ENCODE measurements at regions not wholly inside any gene's neighbourhood (a gene's known extent, or its start where the extent isn't known, plus 50 kb on each side); places are given as distances from the start of the nearest gene placed in this dataset.

DNA sequence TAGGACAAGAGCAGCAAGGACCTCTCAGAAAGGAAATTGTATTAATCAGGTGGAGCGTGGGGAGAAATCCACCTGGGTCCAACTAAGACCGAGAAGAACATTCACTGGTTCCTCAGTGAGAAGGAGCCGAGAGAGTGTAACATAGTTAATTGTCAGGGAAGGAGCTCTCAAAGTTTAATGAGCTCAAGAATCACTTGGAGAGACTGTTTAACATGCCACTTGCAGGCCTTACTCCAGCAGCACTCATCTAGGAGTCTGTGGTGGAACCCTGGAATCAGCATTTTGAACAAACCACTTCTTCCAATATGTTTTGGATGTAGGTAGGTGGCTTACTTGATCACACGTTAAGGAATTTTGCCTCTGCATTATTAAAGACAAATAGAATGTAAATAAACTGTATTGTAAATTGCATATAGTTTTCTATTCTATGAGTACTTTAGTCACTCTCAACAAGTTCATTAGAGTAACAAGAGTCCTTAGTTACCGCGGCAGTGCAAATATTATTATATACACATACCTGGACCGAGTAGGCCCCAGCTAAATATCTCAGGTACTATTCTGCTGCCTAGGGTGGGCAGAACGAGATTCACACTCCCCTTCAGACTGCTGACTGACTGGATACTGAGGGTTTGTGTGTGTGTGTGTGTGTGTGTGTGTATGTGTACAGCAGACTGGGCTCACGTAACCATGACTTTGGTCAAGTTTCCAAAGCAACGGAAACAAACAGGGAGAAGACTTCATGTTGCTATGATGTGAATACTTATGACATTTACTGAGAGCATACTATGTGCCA is 203.2 kb upstream of the USP24 start:
- Mint-ChIP-seq H3K9me3 (no peaks in the 10 kb centered on the region), H3K4me1 (ENCODE audit: low read depth) (no peaks in the 10 kb centered on the region), H3K4me3 (no peak overlapping the region), H3K27me3 (ENCODE audit: low read depth) (peaks cover 20% of the 10 kb centered on the region), H3K36me3 (ENCODE audit: insufficient read depth) (no peaks in the 10 kb centered on the region)
- no peak for DNase-seq
- no peak for ATAC-seq

DNA sequence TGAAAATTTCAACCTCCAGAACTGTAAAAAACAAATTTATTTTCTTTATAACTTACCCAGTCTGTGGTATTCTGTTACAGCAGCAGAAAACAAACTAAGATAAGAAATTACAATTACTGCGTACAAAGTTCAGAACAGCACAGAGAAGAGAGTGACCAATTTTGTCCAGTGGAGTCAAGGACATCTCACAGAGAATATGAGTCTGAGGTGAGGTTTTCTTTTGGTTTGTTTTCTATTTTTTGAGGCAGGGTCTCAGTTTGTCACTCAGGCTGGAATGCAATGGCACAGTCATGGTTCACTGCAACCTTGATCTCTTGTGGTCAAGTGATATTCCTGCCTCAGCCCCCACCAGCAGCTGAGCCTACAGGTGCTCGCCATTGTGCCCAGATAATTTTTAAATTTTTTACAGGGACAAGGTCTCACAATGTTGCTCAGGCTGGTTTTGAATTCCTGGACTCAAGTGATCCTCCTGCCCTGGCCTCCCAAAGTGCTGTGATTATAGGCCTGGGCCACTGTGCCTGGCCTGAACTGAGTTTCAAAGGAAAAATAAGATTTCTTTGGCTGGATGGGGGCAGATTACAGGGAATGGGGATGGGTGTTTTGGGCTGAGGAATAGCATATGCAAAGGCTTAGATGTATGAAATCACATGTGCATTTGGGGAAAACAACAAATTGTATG is 201.1 kb upstream of the USP24 start:
- Mint-ChIP-seq H3K9me3 (peaks cover 6% of the 10 kb centered on the region), H3K27me3 (ENCODE audit: low read depth) (peaks cover 20% of the 10 kb centered on the region), H3K4me1 (ENCODE audit: low read depth) (no peaks in the 10 kb centered on the region), H3K4me3 (no peak overlapping the region), H3K36me3 (ENCODE audit: insufficient read depth) (no peaks in the 10 kb centered on the region)
- DNase-seq: no peak
- no peak for ATAC-seq

DNA sequence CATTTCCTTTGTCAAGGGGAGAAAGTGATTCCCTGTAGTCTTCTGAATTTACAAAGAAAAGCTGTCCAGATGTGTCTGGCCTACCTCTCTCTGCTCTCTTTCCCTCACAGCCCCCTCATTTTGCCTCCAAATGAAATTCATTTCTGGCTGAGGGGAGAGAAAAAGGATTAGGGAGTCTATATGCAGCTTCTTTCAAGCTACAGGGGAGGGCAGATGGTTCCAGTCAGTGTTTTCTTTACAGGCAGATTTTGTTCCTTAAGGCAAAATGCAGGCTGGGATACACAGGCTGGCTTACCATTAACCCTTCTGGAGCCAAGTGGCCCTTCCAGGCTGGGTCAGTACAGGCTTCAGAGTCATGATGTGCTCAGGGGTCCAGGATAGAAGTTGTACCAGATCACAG is 198.1 kb upstream of the USP24 start:
- peaks cover 20% of the 10 kb centered on the region for H3K27me3 Mint-ChIP-seq (ENCODE audit: low read depth)
- H3K36me3 Mint-ChIP-seq (ENCODE audit: insufficient read depth): no peaks in the 10 kb centered on the region
- no peak overlapping the region for H3K4me3 Mint-ChIP-seq
- DNase-seq: no peak
- peaks cover 9% of the 10 kb centered on the region for H3K9me3 Mint-ChIP-seq
- H3K4me1 Mint-ChIP-seq (ENCODE audit: low read depth): no peaks in the 10 kb centered on the region
- no peak for ATAC-seq

DNA sequence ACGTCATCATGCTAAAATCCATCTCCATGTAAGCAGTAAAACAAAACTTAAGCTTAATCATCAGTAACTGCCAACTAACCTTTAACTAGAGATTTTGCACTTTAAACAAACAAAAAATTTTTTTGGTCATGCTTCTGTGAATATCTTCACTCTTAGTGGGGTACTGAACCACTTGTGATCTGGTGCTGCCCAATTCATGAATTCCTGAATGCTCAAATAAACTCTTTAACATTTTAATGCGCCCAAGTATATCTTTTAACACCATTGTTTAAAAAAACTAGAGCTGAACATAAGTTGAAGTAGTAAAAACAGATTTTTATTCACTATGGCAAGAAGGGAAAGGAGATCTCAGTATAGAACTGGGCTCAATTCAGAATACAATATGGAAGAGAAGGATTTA is 196.9 kb upstream of the USP24 start:
- no peak for DNase-seq
- Mint-ChIP-seq H3K27me3 (ENCODE audit: low read depth) (peaks cover 12% of the 10 kb centered on the region), H3K4me3 (no peak overlapping the region), H3K36me3 (ENCODE audit: insufficient read depth) (no peaks in the 10 kb centered on the region), H3K9me3 (peaks cover 9% of the 10 kb centered on the region), H3K4me1 (ENCODE audit: low read depth) (no peaks in the 10 kb centered on the region)
- no peak for ATAC-seq

DNA sequence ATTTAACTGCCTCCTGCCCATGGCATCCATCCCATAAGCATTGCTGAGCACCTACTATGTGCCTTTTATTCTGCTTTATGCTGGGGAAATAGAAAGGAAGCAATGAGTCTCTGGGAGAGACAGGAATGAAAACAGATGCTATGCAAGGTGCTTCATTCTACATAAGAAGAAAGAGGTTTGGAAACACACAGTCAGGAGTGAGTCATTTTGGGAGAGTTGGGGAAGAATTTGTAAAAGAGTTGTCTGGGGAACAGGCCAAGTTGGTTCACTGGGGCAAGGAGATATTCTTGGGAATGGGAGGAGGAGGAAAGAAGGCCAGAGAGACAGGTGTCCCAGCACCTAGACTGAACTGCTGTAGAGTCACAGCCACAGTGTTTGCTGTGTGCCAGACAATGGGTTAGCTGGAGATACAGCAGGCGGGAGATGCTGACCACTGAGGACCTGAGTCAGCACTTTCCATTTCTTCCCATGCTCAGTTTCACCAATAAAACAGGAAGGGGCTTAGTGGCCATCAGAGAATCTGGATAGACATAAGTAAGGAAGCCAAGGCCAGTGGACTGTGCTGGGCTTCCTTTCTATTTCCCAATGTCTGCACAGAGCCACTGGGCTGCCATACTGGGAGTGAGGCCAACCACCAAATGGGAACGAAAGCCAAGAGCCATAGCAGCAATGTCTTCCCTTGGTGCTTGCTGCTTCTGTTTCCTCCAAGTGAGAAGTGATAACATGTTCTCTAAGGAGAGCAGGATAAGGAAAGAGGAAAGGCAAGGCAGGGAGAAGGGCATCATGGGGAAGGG is 187.7 kb upstream of the USP24 start:
- no peaks in the 10 kb centered on the region for H3K9me3 Mint-ChIP-seq
- no peak for DNase-seq
- no peak overlapping the region for H3K4me3 Mint-ChIP-seq
- no peak for ATAC-seq
- peaks cover 34% of the 10 kb centered on the region for H3K27me3 Mint-ChIP-seq (ENCODE audit: low read depth)
- no peaks in the 10 kb centered on the region for H3K36me3 Mint-ChIP-seq (ENCODE audit: insufficient read depth)
- H3K4me1 Mint-ChIP-seq (ENCODE audit: low read depth): no peaks in the 10 kb centered on the region

DNA sequence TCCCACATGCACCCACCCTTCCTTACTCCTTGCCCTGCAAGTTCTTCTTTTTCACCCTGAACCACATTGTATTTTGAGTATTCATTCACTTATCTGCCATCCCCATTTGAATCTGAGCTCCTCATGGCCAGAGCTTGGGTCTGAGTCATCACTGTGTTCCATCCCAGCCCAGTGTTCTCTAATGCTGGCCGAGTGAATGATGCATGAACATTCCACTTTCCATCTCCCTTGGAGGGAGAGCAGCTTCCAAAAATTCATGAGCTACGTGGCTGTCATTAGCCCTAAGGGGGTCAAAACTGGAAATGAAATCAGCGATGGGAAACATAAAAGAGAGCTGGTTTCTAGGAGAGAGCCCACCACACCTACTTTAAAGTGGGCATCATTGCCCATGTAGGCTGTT is 187.0 kb upstream of the USP24 start:
- H3K9me3 Mint-ChIP-seq: no peaks in the 10 kb centered on the region
- ATAC-seq: no peak
- H3K27me3 Mint-ChIP-seq (ENCODE audit: low read depth): peaks cover 39% of the 10 kb centered on the region
- no peaks in the 10 kb centered on the region for H3K36me3 Mint-ChIP-seq (ENCODE audit: insufficient read depth)
- no peaks in the 10 kb centered on the region for H3K4me1 Mint-ChIP-seq (ENCODE audit: low read depth)
- H3K4me3 Mint-ChIP-seq: no peak overlapping the region
- DNase-seq: no peak

DNA sequence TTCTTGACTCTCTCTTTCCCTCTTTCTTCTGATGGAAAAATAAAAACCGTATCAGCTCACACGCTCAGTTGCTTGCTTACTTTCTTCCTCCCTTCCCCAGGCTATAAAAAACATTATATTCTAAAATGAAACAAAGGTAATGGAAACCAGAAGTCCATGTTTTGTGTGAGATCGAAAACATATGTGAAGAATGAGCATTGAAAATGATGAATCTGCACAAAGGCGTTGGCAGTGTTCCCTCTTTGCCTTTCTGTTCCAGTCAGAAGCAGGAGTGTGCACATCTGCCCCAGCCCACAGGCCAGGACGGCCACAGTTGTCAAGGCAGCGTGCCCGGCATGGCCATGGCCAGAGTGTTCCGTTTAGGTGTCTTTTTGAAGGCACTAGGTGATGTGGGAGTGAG is 185.3 kb upstream of the USP24 start:
- no peak for ATAC-seq

DNA sequence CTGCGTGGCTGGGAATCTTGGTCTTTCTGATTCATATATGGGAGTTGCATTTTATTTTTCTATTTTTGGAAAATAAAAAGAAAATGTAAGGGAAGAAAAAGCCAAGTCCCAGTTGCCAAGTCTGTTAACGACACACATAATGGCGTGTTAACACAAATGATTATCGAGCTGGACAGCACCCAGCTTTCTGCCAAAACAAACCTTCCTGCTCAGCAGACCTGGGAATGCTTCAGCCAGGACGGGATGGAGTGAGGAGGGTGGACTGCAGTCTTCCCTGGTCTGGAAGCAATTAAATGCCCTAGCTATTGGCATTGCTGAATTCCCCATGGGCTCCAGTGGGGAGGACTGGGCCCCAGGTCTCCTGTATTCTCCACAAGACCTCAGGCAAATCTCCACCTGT is 184.2 kb upstream of the USP24 start:
- no peak overlapping the region for H3K4me3 Mint-ChIP-seq
- ATAC-seq: no peak
- DNase-seq: no peak
- H3K36me3 Mint-ChIP-seq (ENCODE audit: insufficient read depth): no peaks in the 10 kb centered on the region
- peaks cover 34% of the 10 kb centered on the region for H3K27me3 Mint-ChIP-seq (ENCODE audit: low read depth)
- H3K4me1 Mint-ChIP-seq (ENCODE audit: low read depth): no peaks in the 10 kb centered on the region
- H3K9me3 Mint-ChIP-seq: peaks cover 3% of the 10 kb centered on the region

More for the DNA sequence above, 185.3 kb upstream of the USP24 start:
- Mint-ChIP-seq H3K36me3 (ENCODE audit: insufficient read depth) (no peaks in the 10 kb centered on the region), H3K4me3 (no peak overlapping the region), H3K4me1 (ENCODE audit: low read depth) (no peaks in the 10 kb centered on the region), H3K9me3 (no peaks in the 10 kb centered on the region), H3K27me3 (ENCODE audit: low read depth) (peaks cover 35% of the 10 kb centered on the region)
- no peak for DNase-seq

DNA sequence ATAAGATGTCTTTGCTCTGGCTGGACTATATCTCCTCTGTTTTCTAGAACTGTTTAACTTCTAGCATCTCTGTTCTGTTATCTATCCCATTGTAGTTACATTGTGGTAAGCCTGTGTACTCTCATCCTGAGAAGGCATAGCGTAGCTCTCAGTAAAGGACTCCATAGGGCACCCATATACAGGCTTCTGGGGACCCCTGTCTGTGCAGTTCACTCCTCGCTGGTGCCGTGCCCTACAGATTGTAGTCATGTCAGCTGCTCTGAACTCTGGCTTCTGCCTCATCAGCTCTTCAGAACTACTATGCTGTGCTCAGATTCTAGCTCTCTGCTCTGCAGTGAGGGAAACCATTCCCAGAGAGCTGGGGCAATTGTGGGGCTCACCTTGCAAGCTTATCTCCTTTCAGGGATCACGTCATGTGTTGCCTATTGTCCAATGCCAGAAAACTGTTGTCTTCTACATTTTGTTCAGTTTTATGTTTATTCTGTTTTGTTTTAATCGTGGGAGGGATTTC is 181.3 kb upstream of the USP24 start:
- Mint-ChIP-seq H3K27me3 (ENCODE audit: low read depth) (peaks cover 24% of the 10 kb centered on the region), H3K36me3 (ENCODE audit: insufficient read depth) (no peaks in the 10 kb centered on the region), H3K4me1 (ENCODE audit: low read depth) (no peaks in the 10 kb centered on the region), H3K9me3 (peaks cover 3% of the 10 kb centered on the region), H3K4me3 (no peak overlapping the region)
- no peak for ATAC-seq
- DNase-seq: no peak

DNA sequence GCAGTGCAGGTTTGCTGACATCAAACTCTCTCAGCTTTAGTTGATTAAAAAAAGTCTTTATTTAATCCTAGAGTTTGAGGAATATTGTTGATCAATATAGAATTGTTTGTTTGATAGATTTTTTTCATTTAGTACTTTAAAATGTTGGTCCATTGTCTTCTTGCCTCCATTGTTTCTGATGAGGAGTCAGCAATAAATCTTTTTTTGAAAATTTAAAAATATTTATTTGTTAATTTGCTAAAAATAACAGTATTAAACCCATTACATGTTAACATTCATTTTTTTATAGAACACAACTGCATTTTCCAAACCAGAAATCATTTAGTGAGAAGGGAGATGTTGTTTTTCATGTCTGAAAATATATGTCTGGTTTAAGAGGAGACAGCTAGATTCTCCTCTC is 173.8 kb upstream of the USP24 start:
- no peak for DNase-seq
- H3K27me3 Mint-ChIP-seq (ENCODE audit: low read depth): peaks cover 3% of the 10 kb centered on the region
- H3K36me3 Mint-ChIP-seq (ENCODE audit: insufficient read depth): no peaks in the 10 kb centered on the region
- H3K4me3 Mint-ChIP-seq: no peak overlapping the region
- peaks cover 3% of the 10 kb centered on the region for H3K9me3 Mint-ChIP-seq
- no peak for ATAC-seq
- no peaks in the 10 kb centered on the region for H3K4me1 Mint-ChIP-seq (ENCODE audit: low read depth)

DNA sequence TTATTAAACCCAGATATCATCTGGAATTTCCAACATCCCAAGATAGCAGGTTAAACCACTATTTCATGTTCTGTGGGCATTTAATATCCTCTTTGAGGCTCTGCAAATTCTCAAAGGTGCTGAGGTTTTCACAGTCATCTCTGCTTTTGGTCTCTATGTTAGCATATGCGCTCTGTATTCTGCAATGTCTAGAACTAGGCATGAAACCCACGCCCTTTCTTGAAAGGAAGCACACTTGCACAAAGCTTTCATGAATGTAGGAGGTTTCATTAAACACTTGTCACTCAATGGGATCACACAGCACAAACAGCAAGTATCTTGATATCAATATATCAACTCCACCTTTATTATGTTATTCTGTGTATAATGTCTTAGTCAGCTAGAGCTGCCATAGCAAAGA is 172.0 kb upstream of the USP24 start:
- no peak overlapping the region for H3K4me3 Mint-ChIP-seq
- H3K9me3 Mint-ChIP-seq: peaks cover 3% of the 10 kb centered on the region
- no peak for ATAC-seq
- H3K27me3 Mint-ChIP-seq (ENCODE audit: low read depth): peaks cover 2% of the 10 kb centered on the region
- H3K36me3 Mint-ChIP-seq (ENCODE audit: insufficient read depth): no peaks in the 10 kb centered on the region
- no peak for DNase-seq
- H3K4me1 Mint-ChIP-seq (ENCODE audit: low read depth): no peaks in the 10 kb centered on the region

DNA sequence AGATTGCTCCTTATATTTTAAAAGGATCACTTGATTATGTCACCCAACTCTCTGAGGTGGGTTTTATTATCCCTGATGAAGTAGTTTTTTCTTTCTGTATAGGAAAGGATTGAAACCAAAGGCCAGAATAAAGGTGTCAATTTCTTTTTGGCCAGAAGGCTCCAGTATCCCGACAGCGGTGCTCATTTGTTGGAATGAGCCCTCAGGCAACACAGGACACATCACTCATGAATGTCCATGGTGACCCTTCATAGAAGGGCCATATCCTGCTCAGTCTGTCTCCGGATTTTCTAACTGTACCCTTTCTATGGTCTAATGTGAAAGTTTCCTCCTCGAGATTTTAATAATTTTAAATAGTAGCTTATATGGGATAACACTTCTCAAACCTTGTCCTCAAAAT is 171.3 kb upstream of the USP24 start:
- Mint-ChIP-seq H3K27me3 (ENCODE audit: low read depth) (peaks cover 2% of the 10 kb centered on the region), H3K36me3 (ENCODE audit: insufficient read depth) (no peaks in the 10 kb centered on the region), H3K4me1 (ENCODE audit: low read depth) (no peaks in the 10 kb centered on the region)

DNA sequence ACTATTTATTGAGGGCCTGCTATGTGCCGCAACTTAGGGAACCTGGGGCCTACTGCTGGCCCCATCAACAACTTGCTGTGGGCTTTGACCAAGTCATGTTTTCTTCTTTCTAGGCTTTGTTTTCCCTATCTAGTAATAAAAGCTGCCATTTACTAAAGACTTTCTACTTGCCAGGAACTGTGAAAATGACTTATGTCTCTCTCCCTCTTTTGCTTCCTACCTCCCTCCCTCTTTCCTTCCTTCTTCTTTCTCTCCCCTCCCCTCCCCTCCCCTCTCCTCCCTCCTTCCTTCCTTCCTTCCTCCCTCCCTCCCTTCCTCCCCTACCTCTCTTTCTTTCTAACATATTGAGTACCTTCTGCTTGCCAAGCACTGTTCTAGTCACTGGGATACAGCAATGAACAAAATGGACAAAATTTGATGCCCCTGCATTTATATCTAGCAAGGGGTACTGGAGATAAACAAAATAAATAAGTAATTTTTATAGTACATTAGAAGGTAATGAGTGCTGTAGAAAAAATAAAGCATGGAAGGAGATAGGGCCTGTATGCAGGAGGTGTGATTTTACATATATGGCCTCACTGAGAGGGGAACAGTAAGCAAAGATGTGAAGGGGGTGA is 170.3 kb upstream of the USP24 start:
- Mint-ChIP-seq H3K4me1 (ENCODE audit: low read depth) (no peaks in the 10 kb centered on the region), H3K9me3 (peaks cover 3% of the 10 kb centered on the region), H3K36me3 (ENCODE audit: insufficient read depth) (no peaks in the 10 kb centered on the region), H3K27me3 (ENCODE audit: low read depth) (peaks cover 2% of the 10 kb centered on the region), H3K4me3 (no peak overlapping the region)
- ATAC-seq (no peak), DNase-seq (no peak)

More for the DNA sequence above, 171.3 kb upstream of the USP24 start:
- DNase-seq (no peak), ATAC-seq (no peak)
- no peak overlapping the region for H3K4me3 Mint-ChIP-seq
- H3K9me3 Mint-ChIP-seq: peaks cover 3% of the 10 kb centered on the region

DNA sequence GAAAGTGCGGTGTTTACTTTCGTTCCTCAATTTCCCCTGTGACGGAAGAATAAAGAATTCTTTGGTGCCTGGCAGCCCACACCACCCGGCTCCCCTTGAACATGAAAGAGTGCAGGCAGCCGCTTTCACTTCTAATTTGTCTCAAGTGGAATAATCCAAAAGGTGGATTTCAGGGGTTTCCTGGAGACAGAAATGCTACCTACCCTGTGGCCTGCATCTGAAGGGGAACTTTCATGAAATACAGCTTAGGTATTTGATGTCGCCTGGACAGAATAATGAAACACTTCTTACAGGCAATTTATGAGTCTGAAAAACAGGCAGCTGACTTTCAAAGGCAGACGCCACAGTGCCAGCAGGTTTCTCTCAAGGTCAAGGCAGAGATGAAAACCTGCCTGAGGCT is 169.5 kb upstream of the USP24 start:
- no peak for DNase-seq
- Mint-ChIP-seq H3K36me3 (ENCODE audit: insufficient read depth) (no peaks in the 10 kb centered on the region), H3K4me3 (no peak overlapping the region), H3K27me3 (ENCODE audit: low read depth) (peaks cover 2% of the 10 kb centered on the region), H3K4me1 (ENCODE audit: low read depth) (no peaks in the 10 kb centered on the region), H3K9me3 (no peaks in the 10 kb centered on the region)
- ATAC-seq: no peak
